Breast epithelium (tissue), 3 donors: ENCODE measurements at regions not wholly inside any gene's neighbourhood (a gene's known extent, or its start where the extent isn't known, plus 50 kb on each side); places are given as distances from the start of the nearest gene placed in this dataset.

Experiments used
- CTCF ChIP-seq, 3 donors: fragments of 450-650 bp; IDR thresholded peaks; one replicate each; pipeline ENCODE4 v1.5.1; 2016 to 2017; ENCODE audit warnings: antibody characterized with exemption in 3 of 3, mild to moderate bottlenecking in 3 of 3, moderate library complexity in 3 of 3
- POLR2A ChIP-seq: fragments of 450-650 bp; IDR thresholded peaks from one replicate; pipeline ENCODE4 v1.6.1; 2016; ENCODE audit warnings: antibody characterized with exemption, mild to moderate bottlenecking, moderate library complexity
- POLR2AphosphoS5 ChIP-seq, 3 donors: sonication (generic); formaldehyde crosslinking; IDR thresholded peaks; one replicate each; pipeline ENCODE4 v1.6.1; 2017; ENCODE audit warnings: antibody characterized with exemption in 3 of 3

- no peak for TF ChIP-seq POLR2A
- TF ChIP-seq CTCF (IDR thresholded peaks at IDR 0.05) = no peak
- no peak for TF ChIP-seq POLR2AphosphoS5 (IDR thresholded peaks at IDR 0.05)
Measured at GRCh38 chr2:16604236-16604635, 61.4 kb downstream of the CYRIA start.
